ENCODE measurements at regions not wholly inside any gene's neighbourhood (a gene's known extent, or its start where the extent isn't known, plus 50 kb on each side); places are given as distances from the start of the nearest gene placed in this dataset.

DNA sequence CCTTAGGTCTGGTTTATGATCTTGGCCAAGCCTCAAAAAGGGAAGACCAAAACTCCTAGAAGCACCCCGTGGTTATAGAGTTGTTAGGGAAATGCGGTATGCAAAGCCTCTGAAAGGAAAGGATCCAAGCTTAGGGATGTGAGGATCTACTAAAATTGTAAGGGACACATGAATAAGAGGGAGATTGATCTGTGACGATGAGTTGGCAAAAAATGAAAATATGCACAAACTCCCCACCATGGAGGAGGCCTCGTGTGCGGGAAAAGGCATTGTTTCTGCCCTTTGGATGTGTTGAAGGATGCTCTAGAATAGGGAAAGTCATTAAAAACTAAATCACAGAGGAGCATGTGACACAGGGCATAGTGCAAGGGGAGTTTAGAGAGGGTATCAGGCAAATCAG, 88.7 kb upstream of the UBL3 start:
- Histone ChIP-seq H3K27ac (no peak overlapping the region), H3K4me1 (no peaks in the 10 kb centered on the region), H3K4me3 (no peak overlapping the region), H3K27me3 (no peaks in the 10 kb centered on the region), H3K36me3 (no peaks in the 10 kb centered on the region), H3K9me3 (no peaks in the 10 kb centered on the region)
- TF ChIP-seq, protein P1, sequence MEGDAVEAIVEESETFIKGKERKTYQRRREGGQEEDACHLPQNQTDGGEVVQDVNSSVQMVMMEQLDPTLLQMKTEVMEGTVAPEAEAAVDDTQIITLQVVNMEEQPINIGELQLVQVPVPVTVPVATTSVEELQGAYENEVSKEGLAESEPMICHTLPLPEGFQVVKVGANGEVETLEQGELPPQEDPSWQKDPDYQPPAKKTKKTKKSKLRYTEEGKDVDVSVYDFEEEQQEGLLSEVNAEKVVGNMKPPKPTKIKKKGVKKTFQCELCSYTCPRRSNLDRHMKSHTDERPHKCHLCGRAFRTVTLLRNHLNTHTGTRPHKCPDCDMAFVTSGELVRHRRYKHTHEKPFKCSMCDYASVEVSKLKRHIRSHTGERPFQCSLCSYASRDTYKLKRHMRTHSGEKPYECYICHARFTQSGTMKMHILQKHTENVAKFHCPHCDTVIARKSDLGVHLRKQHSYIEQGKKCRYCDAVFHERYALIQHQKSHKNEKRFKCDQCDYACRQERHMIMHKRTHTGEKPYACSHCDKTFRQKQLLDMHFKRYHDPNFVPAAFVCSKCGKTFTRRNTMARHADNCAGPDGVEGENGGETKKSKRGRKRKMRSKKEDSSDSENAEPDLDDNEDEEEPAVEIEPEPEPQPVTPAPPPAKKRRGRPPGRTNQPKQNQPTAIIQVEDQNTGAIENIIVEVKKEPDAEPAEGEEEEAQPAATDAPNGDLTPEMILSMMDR (IDR thresholded peaks at IDR 0.05): no peak
- TF ChIP-seq POLR2AphosphoS5 (IDR thresholded peaks at IDR 0.05) (no peak), POLR2A (IDR thresholded peaks at IDR 0.05) (no peak), EP300 (IDR thresholded peaks at IDR 0.05) (no peak)
- 74% methylated on average over 5 of the region's 5 CpGs; no CpG with 5 or more reads in 1 of the 2 donors for WGBS, 2 donors (ENCODE audit: low coverage in 1 of 2)
- no peak for ATAC-seq

DNA sequence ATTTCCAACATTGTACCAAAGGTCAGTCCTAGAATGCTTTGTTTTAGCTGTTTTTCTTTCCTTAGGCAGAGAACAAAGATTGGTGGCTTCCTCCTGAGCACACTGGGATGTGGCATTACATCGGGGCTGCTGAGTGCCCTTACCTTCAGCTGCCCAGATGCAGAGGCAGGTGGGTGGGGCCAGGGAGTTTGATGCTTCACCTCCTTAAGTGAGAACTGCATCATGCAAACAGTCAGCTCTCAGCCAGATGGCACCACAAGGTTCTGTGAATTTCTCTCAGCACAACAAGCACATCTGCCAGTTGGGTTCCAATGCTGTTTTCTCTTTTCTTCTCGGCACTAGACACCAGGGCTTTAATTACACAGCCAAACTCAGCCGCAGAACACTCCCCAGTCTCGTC, 87.4 kb upstream of the UBL3 start:
- peaks cover 0 to under 1% (median 0%) of the 10 kb centered on the region in 3 donors for H3K9me3 ChIP-seq
- H3K4me3 ChIP-seq: no peak overlapping the region
- no peak overlapping the region for H3K27ac ChIP-seq
- no peaks in the 10 kb centered on the region for H3K36me3 ChIP-seq
- no peak for ATAC-seq
- no peaks in the 10 kb centered on the region for H3K4me1 ChIP-seq
- TF ChIP-seq POLR2AphosphoS5 (IDR thresholded peaks at IDR 0.05) (no peak), POLR2A (IDR thresholded peaks at IDR 0.05) (no peak), EP300 (IDR thresholded peaks at IDR 0.05) (no peak)
- TF ChIP-seq, protein P1 (IDR thresholded peaks at IDR 0.05): no peak
- no peaks in the 10 kb centered on the region for H3K27me3 ChIP-seq
- WGBS, 2 donors (ENCODE audit: low coverage in 1 of 2): 76% methylated on average over 4 of the region's 4 CpGs; no CpG with 5 or more reads in 1 of the 2 donors

DNA sequence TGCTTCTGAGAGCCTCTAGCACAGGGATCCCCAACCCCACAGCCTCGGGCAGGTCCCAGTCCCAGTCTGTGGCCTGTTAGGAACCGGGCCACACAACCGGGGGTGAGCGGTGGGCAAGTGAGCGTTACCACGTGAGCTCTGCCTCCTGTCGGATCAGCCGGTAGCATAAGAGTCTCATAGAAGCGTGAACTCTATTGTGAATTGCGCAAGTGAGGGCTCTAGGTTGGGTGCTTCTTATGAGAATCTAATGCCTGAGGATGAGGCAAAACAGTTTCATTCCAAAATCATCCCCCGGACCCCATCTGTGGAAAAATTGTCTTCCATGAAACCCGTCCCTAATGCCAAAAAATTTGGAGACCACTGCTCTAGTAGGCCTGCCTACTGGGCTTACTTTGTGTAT, 87.0 kb upstream of the UBL3 start:
- no peak for ATAC-seq
- TF ChIP-seq, protein P1 (IDR thresholded peaks at IDR 0.05): no peak
- TF ChIP-seq POLR2A (IDR thresholded peaks at IDR 0.05): no peak
- TF ChIP-seq POLR2AphosphoS5 (IDR thresholded peaks at IDR 0.05): no peak
- TF ChIP-seq EP300 (IDR thresholded peaks at IDR 0.05): no peak
- Histone ChIP-seq H3K9me3 (peaks cover 0 to 5% (median 0%) of the 10 kb centered on the region in 3 donors), H3K27ac (no peak overlapping the region), H3K4me1 (no peaks in the 10 kb centered on the region), H3K4me3 (no peak overlapping the region), H3K27me3 (no peaks in the 10 kb centered on the region), H3K36me3 (no peaks in the 10 kb centered on the region)
- WGBS, 2 donors (ENCODE audit: low coverage in 1 of 2): 87 to 100% methylated on average over 2 to 6 of the region's 12 CpGs

DNA sequence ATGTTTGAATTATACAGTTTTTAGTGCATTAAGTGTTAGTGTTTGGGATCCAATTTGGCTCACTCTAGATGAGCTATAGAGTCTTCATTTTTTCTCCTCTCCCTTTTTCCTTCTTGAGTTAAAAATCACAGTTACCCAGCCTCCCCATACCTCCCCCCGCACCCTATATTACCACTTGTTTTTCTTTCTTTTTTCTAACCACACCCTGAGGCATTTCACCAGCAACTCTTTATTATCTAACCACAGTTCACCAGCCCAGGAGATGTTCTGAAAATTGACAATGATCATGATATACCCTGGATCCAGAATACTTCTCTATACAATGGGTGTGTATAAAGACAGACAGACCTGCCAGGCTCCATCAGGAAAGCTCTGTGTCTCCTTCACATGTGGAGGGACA, 86.5 kb upstream of the UBL3 start:
- 82 to 86% methylated on average over 1 of the region's 1 CpG for WGBS, 2 donors (ENCODE audit: low coverage in 1 of 2)
- no peak overlapping the region for H3K4me3 ChIP-seq
- no peaks in the 10 kb centered on the region for H3K4me1 ChIP-seq
- no peak for TF ChIP-seq POLR2AphosphoS5 (IDR thresholded peaks at IDR 0.05)
- peaks cover 0 to 9% (median 0%) of the 10 kb centered on the region in 3 donors for H3K9me3 ChIP-seq
- H3K27me3 ChIP-seq: no peaks in the 10 kb centered on the region
- no peaks in the 10 kb centered on the region for H3K36me3 ChIP-seq
- no peak overlapping the region for H3K27ac ChIP-seq
- no peak for ATAC-seq

DNA sequence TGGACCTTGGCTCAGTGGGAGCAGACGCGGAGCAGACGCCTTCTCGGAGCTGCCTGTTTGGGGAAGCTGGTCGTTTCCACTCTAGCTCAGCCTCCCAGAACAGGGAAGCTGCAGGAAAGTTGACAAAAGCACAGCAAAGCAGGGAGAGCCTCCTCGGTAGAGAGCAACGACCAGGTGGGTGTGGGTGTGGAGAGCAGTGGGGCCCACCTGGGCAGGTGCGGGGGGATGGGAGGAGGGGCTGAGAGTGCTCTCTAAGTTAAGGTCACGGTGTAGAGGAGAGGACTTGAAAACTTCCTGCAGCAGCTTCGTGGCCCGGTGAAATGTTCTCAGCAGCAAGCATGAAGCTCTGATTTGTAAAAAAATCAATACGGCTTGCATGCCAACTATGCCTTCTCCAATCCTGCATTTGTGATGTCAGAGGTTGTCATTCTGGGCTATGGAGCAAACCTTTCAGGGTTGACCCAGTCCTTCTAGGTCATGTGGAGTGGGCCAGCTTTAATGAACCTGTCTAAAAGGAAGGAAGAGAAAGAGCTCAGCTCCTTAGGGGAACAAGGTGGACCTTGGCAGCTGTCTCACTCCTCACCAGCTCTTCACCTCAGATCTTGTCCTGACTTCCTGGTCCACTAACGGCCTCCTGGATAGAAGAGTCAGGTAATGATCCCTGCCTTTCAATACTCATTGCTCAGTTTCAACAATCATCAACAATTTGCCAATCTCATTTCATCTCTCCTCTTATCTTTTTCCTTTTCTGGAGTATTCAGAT, 85.8 kb upstream of the UBL3 start:
- Histone ChIP-seq H3K9me3 (peaks cover 0 to 12% (median 0%) of the 10 kb centered on the region in 3 donors), H3K36me3 (no peaks in the 10 kb centered on the region), H3K27me3 (no peaks in the 10 kb centered on the region), H3K4me3 (no peak overlapping the region), H3K27ac (no peak overlapping the region), H3K4me1 (no peaks in the 10 kb centered on the region)
- 54 to 59% methylated on average over 9 to 11 of the region's 13 CpGs for WGBS, 2 donors (ENCODE audit: low coverage in 1 of 2)
- TF ChIP-seq POLR2A (IDR thresholded peaks at IDR 0.05) (no peak), POLR2AphosphoS5 (IDR thresholded peaks at IDR 0.05) (no peak), EP300 (IDR thresholded peaks at IDR 0.05) (no peak)
- TF ChIP-seq, protein P1 (IDR thresholded peaks at IDR 0.05): no peak
- ATAC-seq: no peak
